KMS-11 (cell line): ENCODE measurements at regions not wholly inside any gene's neighbourhood (a gene's known extent, or its start where the extent isn't known, plus 50 kb on each side); places are given as distances from the start of the nearest gene placed in this dataset.

Experiments used
- H2AFZ ChIP-seq: fragments of 200-600 bp; sonication (generic); 2 replicates; pipeline ENCODE4 v1.6.1; 2016; ENCODE audit warnings: antibody characterized with exemption, mixed run types, low read depth
- H3K27ac ChIP-seq: fragments of 200-600 bp; sonication (generic); 2 replicates; pipeline ENCODE4 v1.6.1; 2016; ENCODE audit warnings: mild to moderate bottlenecking, mixed run types
- H3K27me3 ChIP-seq: fragments of 200-600 bp; sonication (generic); 2 replicates; pipeline ENCODE4 v1.6.1; 2017; ENCODE audit warnings: mild to moderate bottlenecking, low read depth, mixed run types, moderate library complexity; ENCODE audit not compliant: insufficient read depth
- H3K36me3 ChIP-seq: fragments of 200-600 bp; sonication (generic); 2 replicates; pipeline ENCODE4 v1.6.1; 2017; ENCODE audit warnings: mild to moderate bottlenecking, mixed run types; ENCODE audit not compliant: insufficient read depth
- H3K4me1 ChIP-seq: fragments of 200-600 bp; sonication (generic); 2 replicates; pipeline ENCODE4 v1.6.1; 2016; ENCODE audit warnings: mild to moderate bottlenecking, low read depth, mixed run types; ENCODE audit not compliant: poor library complexity, severe bottlenecking
- H3K4me2 ChIP-seq: fragments of 200-600 bp; sonication (generic); 2 replicates; pipeline ENCODE4 v1.7.0; 2016; ENCODE audit warnings: mild to moderate bottlenecking, mixed run types
- H3K4me3 ChIP-seq: fragments of 200-600 bp; sonication (generic); IDR thresholded peaks from 2 replicates; pipeline ENCODE4 v1.6.1; 2017; ENCODE audit warnings: low read depth, low read length, mixed read lengths; ENCODE audit not compliant: insufficient read depth
- H3K79me2 ChIP-seq: fragments of 200-600 bp; sonication (generic); 2 replicates; pipeline ENCODE4 v1.6.1; 2016; ENCODE audit warnings: low read depth, mixed run types; ENCODE audit not compliant: insufficient read depth
- H3K9ac ChIP-seq: fragments of 200-600 bp; sonication (generic); 2 replicates; pipeline ENCODE4 v1.6.1; 2016; ENCODE audit warnings: mild to moderate bottlenecking, mixed run types
- H4K20me1 ChIP-seq: fragments of 200-600 bp; sonication (generic); 2 replicates; pipeline ENCODE4 v1.6.1; 2016; ENCODE audit warnings: mild to moderate bottlenecking, mixed run types; ENCODE audit not compliant: insufficient read depth
- TF ChIP-seq, protein P1 (sequence below): fragments of 200-600 bp; sonication (generic); conservative IDR thresholded peaks from 2 replicates; pipeline ENCODE4 v1.6.1; 2017; ENCODE audit warnings: low read depth, mild to moderate bottlenecking, antibody characterized with exemption, low read length, moderate library complexity, mixed read lengths

DNA sequence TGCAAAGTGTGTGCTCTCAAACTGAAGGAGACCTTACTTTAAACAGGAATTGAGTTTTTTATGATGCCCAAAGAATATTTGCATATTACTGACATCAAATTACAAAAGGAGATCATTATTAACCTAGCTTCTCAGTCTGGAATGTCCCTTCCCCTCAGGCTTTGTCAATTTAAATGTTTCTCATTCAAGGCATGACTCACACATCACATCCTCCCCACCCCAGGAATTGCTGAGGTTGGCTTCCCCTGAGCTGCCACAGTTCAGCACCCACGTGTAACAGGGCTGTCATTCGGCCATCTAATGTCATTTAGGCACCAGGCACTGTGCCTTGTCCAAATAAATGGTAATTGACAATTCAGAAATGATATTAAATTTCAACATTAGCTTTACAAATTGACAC lies 305.9 kb upstream of the MGMT start:
- Histone ChIP-seq H4K20me1 (no peaks in the 10 kb centered on the region), H3K27ac (no peak overlapping the region), H3K36me3 (no peaks in the 10 kb centered on the region), H3K4me3 (no peak overlapping the region), H3K79me2 (no peaks in the 10 kb centered on the region), H3K4me2 (no peak overlapping the region), H2AFZ (no peak overlapping the region), H3K27me3 (no peaks in the 10 kb centered on the region), H3K4me1 (no peaks in the 10 kb centered on the region), H3K9ac (no peak overlapping the region)
- TF ChIP-seq, protein P1, sequence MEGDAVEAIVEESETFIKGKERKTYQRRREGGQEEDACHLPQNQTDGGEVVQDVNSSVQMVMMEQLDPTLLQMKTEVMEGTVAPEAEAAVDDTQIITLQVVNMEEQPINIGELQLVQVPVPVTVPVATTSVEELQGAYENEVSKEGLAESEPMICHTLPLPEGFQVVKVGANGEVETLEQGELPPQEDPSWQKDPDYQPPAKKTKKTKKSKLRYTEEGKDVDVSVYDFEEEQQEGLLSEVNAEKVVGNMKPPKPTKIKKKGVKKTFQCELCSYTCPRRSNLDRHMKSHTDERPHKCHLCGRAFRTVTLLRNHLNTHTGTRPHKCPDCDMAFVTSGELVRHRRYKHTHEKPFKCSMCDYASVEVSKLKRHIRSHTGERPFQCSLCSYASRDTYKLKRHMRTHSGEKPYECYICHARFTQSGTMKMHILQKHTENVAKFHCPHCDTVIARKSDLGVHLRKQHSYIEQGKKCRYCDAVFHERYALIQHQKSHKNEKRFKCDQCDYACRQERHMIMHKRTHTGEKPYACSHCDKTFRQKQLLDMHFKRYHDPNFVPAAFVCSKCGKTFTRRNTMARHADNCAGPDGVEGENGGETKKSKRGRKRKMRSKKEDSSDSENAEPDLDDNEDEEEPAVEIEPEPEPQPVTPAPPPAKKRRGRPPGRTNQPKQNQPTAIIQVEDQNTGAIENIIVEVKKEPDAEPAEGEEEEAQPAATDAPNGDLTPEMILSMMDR, result no peak

DNA sequence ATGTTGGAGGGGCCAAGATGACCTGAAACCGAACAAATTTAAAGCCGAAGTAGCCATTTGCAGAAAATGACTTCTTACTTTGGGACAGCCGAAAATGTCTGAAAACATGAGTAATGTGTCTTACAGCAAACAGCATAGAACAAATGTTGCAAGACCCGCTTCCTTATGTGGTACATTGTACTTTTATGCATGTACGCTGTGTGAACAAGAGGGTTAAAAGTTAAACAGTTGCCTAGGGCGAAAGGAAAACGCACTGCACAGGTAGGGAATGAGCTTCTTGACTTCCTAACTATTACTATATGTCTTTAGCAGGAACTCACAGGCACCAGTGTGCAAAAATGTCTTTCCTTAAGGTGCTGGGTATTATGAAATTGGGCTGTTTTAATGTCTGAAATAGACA lies 303.5 kb upstream of the MGMT start:
- no peak overlapping the region for H3K4me2 ChIP-seq
- no peak overlapping the region for H3K9ac ChIP-seq
- no peaks in the 10 kb centered on the region for H4K20me1 ChIP-seq
- no peaks in the 10 kb centered on the region for H3K27me3 ChIP-seq
- no peak overlapping the region for H3K27ac ChIP-seq
- TF ChIP-seq, protein P1, result no peak
- H3K4me3 ChIP-seq, result no peak overlapping the region
- H3K4me1 ChIP-seq, result no peaks in the 10 kb centered on the region
- H2AFZ ChIP-seq, result no peak overlapping the region
- H3K36me3 ChIP-seq, result no peaks in the 10 kb centered on the region
- no peaks in the 10 kb centered on the region for H3K79me2 ChIP-seq

DNA sequence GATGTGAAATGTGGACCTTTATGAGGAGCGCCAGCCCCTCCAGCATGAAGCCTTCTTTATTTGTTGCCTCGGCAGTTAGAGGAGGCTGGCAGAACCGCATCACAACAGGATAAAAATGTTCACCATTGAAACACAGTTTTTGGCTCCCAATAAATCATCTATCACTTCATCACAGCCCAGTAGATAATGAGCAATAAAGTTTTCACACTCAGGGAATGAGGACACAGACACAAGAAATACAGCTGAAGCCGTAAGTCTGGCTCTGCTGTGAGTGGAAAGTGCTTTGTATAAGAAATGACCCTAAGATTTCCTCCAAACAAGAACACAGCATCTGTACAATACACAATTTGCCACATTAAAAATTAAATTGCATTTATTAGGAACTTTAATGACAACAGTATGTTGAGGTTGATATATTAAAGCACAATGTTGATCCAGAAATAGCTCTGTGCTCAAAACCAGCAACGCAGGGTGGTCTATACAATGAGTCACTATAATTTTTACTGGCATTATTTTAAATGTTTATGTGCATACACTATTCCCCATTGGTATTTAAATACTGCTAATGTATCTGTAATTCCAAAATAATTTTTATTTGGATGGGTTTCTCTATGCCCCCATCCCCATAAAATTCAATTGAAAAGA lies 301.8 kb upstream of the MGMT start:
- no peak overlapping the region for H3K4me3 ChIP-seq
- no peaks in the 10 kb centered on the region for H3K27me3 ChIP-seq
- H3K4me2 ChIP-seq, result no peak overlapping the region
- TF ChIP-seq, protein P1, result no peak
- H3K36me3 ChIP-seq, result no peaks in the 10 kb centered on the region
- no peak overlapping the region for H3K27ac ChIP-seq
- H2AFZ ChIP-seq, result no peak overlapping the region
- no peaks in the 10 kb centered on the region for H3K79me2 ChIP-seq
- H3K4me1 ChIP-seq, result no peaks in the 10 kb centered on the region
- H3K9ac ChIP-seq, result no peak overlapping the region
- no peaks in the 10 kb centered on the region for H4K20me1 ChIP-seq

DNA sequence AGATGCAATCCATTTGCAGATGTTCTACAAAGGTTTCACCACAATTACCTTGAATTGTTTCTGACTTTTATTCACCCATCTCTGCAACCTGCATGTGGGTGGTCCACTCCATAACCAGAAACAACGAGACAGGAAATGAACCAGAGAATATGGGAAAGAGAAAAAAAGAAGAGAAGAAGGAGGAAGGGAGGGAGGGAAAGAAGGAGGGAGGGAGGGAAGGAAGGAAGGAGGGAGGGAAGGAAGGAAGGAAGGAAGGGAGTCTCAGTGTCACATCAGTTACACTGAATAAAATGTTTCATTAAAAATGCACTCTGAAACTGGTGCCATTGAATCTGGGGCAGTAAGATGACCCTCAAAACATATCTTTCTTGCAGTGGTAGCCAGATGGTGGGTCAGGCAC lies 301.3 kb upstream of the MGMT start:
- TF ChIP-seq, protein P1, result no peak
- Histone ChIP-seq H3K36me3 (no peaks in the 10 kb centered on the region), H3K9ac (no peak overlapping the region), H4K20me1 (no peaks in the 10 kb centered on the region), H3K4me1 (no peaks in the 10 kb centered on the region), H3K27me3 (no peaks in the 10 kb centered on the region), H3K4me3 (no peak overlapping the region), H3K27ac (no peak overlapping the region), H3K4me2 (no peak overlapping the region), H3K79me2 (no peaks in the 10 kb centered on the region), H2AFZ (no peak overlapping the region)
